MM.1S (cell line): ENCODE measurements at regions not wholly inside any gene's neighbourhood (a gene's known extent, or its start where the extent isn't known, plus 50 kb on each side); places are given as distances from the start of the nearest gene placed in this dataset.

Source experiments
- DNase-seq: peaks from one replicate; pipeline ENCODE4 v3.0.0-alpha.2; 2015
- H2AFZ ChIP-seq: fragments of 300-600 bp; sonication (generic); 2 replicates; pipeline ENCODE4 v1.6.0; 2016; ENCODE audit warnings: antibody characterized with exemption, low read length
- H3F3A ChIP-seq: fragments of 300-600 bp; sonication (generic); 2 replicates; pipeline ENCODE4 v1.6.1; 2016; ENCODE audit warnings: mild to moderate bottlenecking, antibody characterized with exemption, low read length, moderate library complexity, mixed read lengths; ENCODE audit not compliant: insufficient read depth
- H3K27ac ChIP-seq: fragments of 300-600 bp; sonication (generic); 2 replicates; pipeline ENCODE4 v1.5.1; 2016; ENCODE audit warnings: mild to moderate bottlenecking, low read length
- H3K27me3 ChIP-seq: fragments of 300-600 bp; sonication (generic); replicated peaks from 2 replicates; pipeline ENCODE4 v1.6.0; 2016; ENCODE audit warnings: low read length; ENCODE audit not compliant: insufficient read depth
- H3K36me3 ChIP-seq: fragments of 300-600 bp; sonication (generic); replicated peaks from 2 replicates; pipeline ENCODE4 v1.6.1; 2016; ENCODE audit warnings: mild to moderate bottlenecking, low read length, mixed read lengths; ENCODE audit not compliant: insufficient read depth
- H3K4me1 ChIP-seq: fragments of 300-600 bp; sonication (generic); 2 replicates; pipeline ENCODE4 v1.6.1; 2016; ENCODE audit warnings: low read length, mixed read lengths
- H3K4me2 ChIP-seq: fragments of 300-600 bp; sonication (generic); 2 replicates; pipeline ENCODE4 v1.6.0; 2016; ENCODE audit warnings: low read depth, low read length
- H3K4me3 ChIP-seq: fragments of 300-600 bp; sonication (generic); 2 replicates; pipeline ENCODE4 v1.5.1; 2016; ENCODE audit warnings: low read length, mixed read lengths
- H3K79me2 ChIP-seq: fragments of 300-600 bp; sonication (generic); 2 replicates; pipeline ENCODE4 v1.6.1; 2016; ENCODE audit warnings: mixed run types, low read length, mixed read lengths
- H3K9ac ChIP-seq: fragments of 300-600 bp; sonication (generic); 2 replicates; pipeline ENCODE4 v1.6.1; 2016; ENCODE audit warnings: low read length, mixed read lengths
- H3K9me2 ChIP-seq: fragments of 300-600 bp; sonication (generic); replicated peaks from 2 replicates; pipeline ENCODE4 v1.6.1; 2016; ENCODE audit warnings: mild to moderate bottlenecking, low read length, mixed read lengths; ENCODE audit not compliant: insufficient read depth
- H3K9me3 ChIP-seq: fragments of 300-600 bp; sonication (generic); replicated peaks from 2 replicates; pipeline ENCODE4 v1.6.1; 2016; ENCODE audit warnings: mild to moderate bottlenecking, low read length, mixed read lengths; ENCODE audit not compliant: insufficient read depth
- H4K20me1 ChIP-seq: fragments of 300-600 bp; sonication (generic); 2 replicates; pipeline ENCODE4 v1.6.1; 2016; ENCODE audit warnings: mild to moderate bottlenecking, low read length, moderate library complexity, mixed read lengths; ENCODE audit not compliant: insufficient read depth
- CTCF ChIP-seq: fragments of 300-600 bp; sonication (generic); IDR thresholded peaks from 2 replicates; pipeline ENCODE4 v1.5.1; 2016; ENCODE audit warnings: antibody characterized with exemption, low read length, mixed read lengths
- EZH2 ChIP-seq: fragments of 300-600 bp; sonication (generic); optimal IDR thresholded peaks from 2 replicates; pipeline ENCODE3; 2017; ENCODE audit warnings: low read depth, mild to moderate bottlenecking, antibody characterized with exemption, low read length, mixed read lengths
- EZH2phosphoT487 ChIP-seq: fragments of 300-600 bp; sonication (generic); IDR thresholded peaks from 2 replicates; pipeline ENCODE4 v1.6.1; 2018; ENCODE audit warnings: antibody characterized with exemption, low read length

GRCh38 chr18:38971881-38972280, 1406.3 kb upstream of the CELF4 start:
- Histone ChIP-seq H4K20me1 (no peaks in the 10 kb centered on the region), H3K9me3 (no peaks in the 10 kb centered on the region), H3K36me3 (no peaks in the 10 kb centered on the region), H3K27me3 (no peaks in the 10 kb centered on the region), H3K79me2 (no peaks in the 10 kb centered on the region), H3K4me1 (no peaks in the 10 kb centered on the region), H3K4me3 (no peak overlapping the region), H3K27ac (no peak overlapping the region), H3F3A (no peaks in the 10 kb centered on the region), H3K9ac (no peak overlapping the region), H3K9me2 (no peaks in the 10 kb centered on the region), H3K4me2 (no peak overlapping the region), H2AFZ (no peak overlapping the region)
- no peak for TF ChIP-seq CTCF
- TF ChIP-seq EZH2: no peak
- no peak for TF ChIP-seq EZH2phosphoT487
- no peak for DNase-seq

GRCh38 chr18:38966841-38967240, 1401.2 kb upstream of the CELF4 start:
- Histone ChIP-seq H3K9ac (no peak overlapping the region), H3K9me2 (no peaks in the 10 kb centered on the region)

GRCh38 chr18:38963943-38964660, 1398.5 kb upstream of the CELF4 start:
- Histone ChIP-seq H3K4me3 (no peak overlapping the region), H3K9me2 (no peaks in the 10 kb centered on the region), H3K4me2 (no peak overlapping the region), H3F3A (no peaks in the 10 kb centered on the region), H3K9ac (no peak overlapping the region), H3K79me2 (no peaks in the 10 kb centered on the region), H2AFZ (no peak overlapping the region), H3K27ac (no peak overlapping the region), H4K20me1 (no peaks in the 10 kb centered on the region), H3K27me3 (no peaks in the 10 kb centered on the region), H3K9me3 (no peaks in the 10 kb centered on the region), H3K36me3 (no peaks in the 10 kb centered on the region), H3K4me1 (no peaks in the 10 kb centered on the region)
- TF ChIP-seq CTCF (no peak), EZH2 (no peak), EZH2phosphoT487 (no peak)
- no peak for DNase-seq

More at GRCh38 chr18:38966841-38967240, 1401.2 kb upstream of the CELF4 start:
- DNase-seq: no peak
- no peak overlapping the region for H2AFZ ChIP-seq
- no peaks in the 10 kb centered on the region for H3K79me2 ChIP-seq
- H3F3A ChIP-seq: no peaks in the 10 kb centered on the region
- no peaks in the 10 kb centered on the region for H3K9me3 ChIP-seq
- no peaks in the 10 kb centered on the region for H4K20me1 ChIP-seq
- TF ChIP-seq EZH2: no peak
- no peak for TF ChIP-seq CTCF
- TF ChIP-seq EZH2phosphoT487: no peak
- H3K36me3 ChIP-seq: no peaks in the 10 kb centered on the region
- H3K4me3 ChIP-seq: no peak overlapping the region
- no peaks in the 10 kb centered on the region for H3K4me1 ChIP-seq
- H3K27ac ChIP-seq: no peak overlapping the region
- H3K27me3 ChIP-seq: no peaks in the 10 kb centered on the region
- H3K4me2 ChIP-seq: no peak overlapping the region
